NCI-H2171 treated with DMSO at 0.1 percent for 48 hours (cell line): ENCODE measurements at regions not wholly inside any gene's neighbourhood (a gene's known extent, or its start where the extent isn't known, plus 50 kb on each side); places are given as distances from the start of the nearest gene placed in this dataset.
"Not testable (repeated sequence)": the region's sequence is repeated elsewhere in the genome, so short reads cannot be mapped to it uniquely, and the experiment has no call there.

ENCODE experiments used
- DNase-seq: peaks from one replicate; lab custom pipeline; 2025; lab: John Stamatoyannopoulos, UW

GRCh38 chr10:45515630-45516029 is 141.6 kb downstream of the ALOX5 start:
- DNase-seq: no peak

- DNase-seq: peak; percentile 73
These were observed 140.6 kb downstream of the ALOX5 start for GRCh38 chr10:45514291-45515270.

GRCh38 chr10:45513551-45513950 is 139.5 kb downstream of the ALOX5 start:
- DNase-seq: no peak

GRCh38 chr10:45511926-45512325 is 137.9 kb downstream of the ALOX5 start:
- not testable (repeated sequence) for DNase-seq

GRCh38 chr10:45509491-45509890 is 135.5 kb downstream of the ALOX5 start:
- no peak for DNase-seq

- peak; percentile 69 for DNase-seq
These were observed 131.3 kb downstream of the ALOX5 start for GRCh38 chr10:45505311-45505710.

GRCh38 chr10:45502458-45502857 is 128.4 kb downstream of the ALOX5 start:
- DNase-seq: no peak

- no peak for DNase-seq
These were observed 127.8 kb downstream of the ALOX5 start for GRCh38 chr10:45501791-45502190.

- no peak for DNase-seq
These were observed 126.8 kb downstream of the ALOX5 start for GRCh38 chr10:45500798-45501197.

- DNase-seq: no peak
These were observed 126.3 kb downstream of the ALOX5 start for GRCh38 chr10:45500304-45500703.

- no peak for DNase-seq
These were observed 121.6 kb downstream of the ALOX5 start for GRCh38 chr10:45495438-45496152.
